GM23248 (cell line): ENCODE measurements at regions not wholly inside any gene's neighbourhood (a gene's known extent, or its start where the extent isn't known, plus 50 kb on each side); places are given as distances from the start of the nearest gene placed in this dataset.

ENCODE experiments used
- DNase-seq: peaks from one replicate; pipeline ENCODE4 v3.0.0-alpha.2; 2015
- H2AFZ ChIP-seq: fragments of 200-600 bp; sonication (generic); 2 replicates; pipeline ENCODE4 v1.6.1; 2016; ENCODE audit warnings: antibody characterized with exemption
- H3F3A ChIP-seq: fragments of 200-600 bp; sonication (generic); 2 replicates; pipeline ENCODE4 v1.6.1; 2016; ENCODE audit warnings: mild to moderate bottlenecking, antibody characterized with exemption, mixed run types; ENCODE audit not compliant: insufficient read depth
- H3K27ac ChIP-seq: fragments of 200-600 bp; sonication (generic); 2 replicates; pipeline ENCODE4 v1.5.1; 2016; ENCODE audit warnings: mild to moderate bottlenecking
- H3K27me3 ChIP-seq: fragments of 200-600 bp; sonication (generic); replicated peaks from 2 replicates; pipeline ENCODE4 v1.6.1; 2016; ENCODE audit warnings: mild to moderate bottlenecking; ENCODE audit not compliant: insufficient read depth
- H3K36me3 ChIP-seq: fragments of 200-600 bp; sonication (generic); 2 replicates; pipeline ENCODE4 v1.6.1; 2016; ENCODE audit warnings: low read depth, mild to moderate bottlenecking
- H3K4me1 ChIP-seq: fragments of 200-600 bp; sonication (generic); 2 replicates; pipeline ENCODE4 v1.6.1; 2016; ENCODE audit warnings: mild to moderate bottlenecking; ENCODE audit not compliant: insufficient read depth
- H3K4me2 ChIP-seq: fragments of 200-600 bp; sonication (generic); one replicate; pipeline ENCODE4 v1.6.1; 2016; ENCODE audit warnings: mild to moderate bottlenecking; ENCODE audit not compliant: unreplicated experiment
- H3K4me3 ChIP-seq: fragments of 200-600 bp; sonication (generic); 2 replicates; pipeline ENCODE4 v1.5.1; 2016; ENCODE audit warnings: mild to moderate bottlenecking
- H3K79me2 ChIP-seq: fragments of 200-600 bp; sonication (generic); 2 replicates; pipeline ENCODE4 v1.6.1; 2016; ENCODE audit warnings: mild to moderate bottlenecking; ENCODE audit not compliant: insufficient read depth
- H3K9ac ChIP-seq: fragments of 200-600 bp; sonication (generic); 2 replicates; pipeline ENCODE4 v1.6.1; 2016; ENCODE audit warnings: mild to moderate bottlenecking
- H3K9me2 ChIP-seq: fragments of 200-600 bp; sonication (generic); 2 replicates; pipeline ENCODE4 v1.6.1; 2016; ENCODE audit warnings: mixed run types, mild to moderate bottlenecking, moderate library complexity; ENCODE audit not compliant: insufficient read depth
- H3K9me3 ChIP-seq: fragments of 200-600 bp; sonication (generic); one replicate; pipeline ENCODE4 v1.6.1; 2017; ENCODE audit warnings: low read depth
- H4K20me1 ChIP-seq: fragments of 200-600 bp; sonication (generic); 2 replicates; pipeline ENCODE4 v1.6.0; 2016; ENCODE audit not compliant: insufficient read depth
- EZH2 ChIP-seq: fragments of 200-600 bp; sonication (generic); IDR thresholded peaks from 2 replicates; pipeline ENCODE4 v1.6.1; 2018; ENCODE audit warnings: antibody characterized with exemption, mild to moderate bottlenecking; ENCODE audit not compliant: insufficient read depth, poor library complexity, severe bottlenecking
- EZH2phosphoT487 ChIP-seq: fragments of 200-600 bp; sonication (generic); IDR thresholded peaks from 2 replicates; pipeline ENCODE4 v1.6.1; 2018; ENCODE audit warnings: antibody characterized with exemption, moderate library complexity, mild to moderate bottlenecking, low read depth; ENCODE audit not compliant: insufficient read depth
- WGBS, 2 experiments: methylation state at CpG; one replicate each; pipeline ENCODE4 v1.1.6; 2015 to 2017; ENCODE audit warnings: low lambda C conversion rate in 2 of 2, low coverage in 1 of 2; ENCODE audit errors: missing lambda C conversion rate in 2 of 2; 5-methylcytosine and 5-hydroxymethylcytosine counted together
- in situ Hi-C: fragments of 300-500 bp; cut with MboI; formaldehyde crosslinking; loops from 2 replicates; pipeline ENCODE4 v1.15.0; 2020

GRCh38 chr4:179605196-179605595 is 2163.0 kb upstream of the AGA start:
- H3K4me3 ChIP-seq: no peak overlapping the region
- no peaks in the 10 kb centered on the region for H3K79me2 ChIP-seq
- no peak overlapping the region for H3K27ac ChIP-seq
- no peaks in the 10 kb centered on the region for H3K36me3 ChIP-seq
- in situ Hi-C loops: no loop called here
- no peaks in the 10 kb centered on the region for H4K20me1 ChIP-seq
- H3K27me3 ChIP-seq: no peaks in the 10 kb centered on the region
- no peaks in the 10 kb centered on the region for H3K9me3 ChIP-seq
- H3K4me1 ChIP-seq: no peaks in the 10 kb centered on the region
- 3 to 4% methylated on average over 5 of the region's 5 CpGs for WGBS, 2 experiments
- TF ChIP-seq EZH2phosphoT487 (no peak), EZH2 (no peak)
- H3K4me2 ChIP-seq: no peak overlapping the region
- H3K9me2 ChIP-seq: 0 out of 2 replicates have a peak, but pooled peaks cover under 1% of the 10 kb centered on the region
- H3F3A ChIP-seq: no peaks in the 10 kb centered on the region
- no peak overlapping the region for H3K9ac ChIP-seq
- DNase-seq: peak; percentile 10
- no peak overlapping the region for H2AFZ ChIP-seq

GRCh38 chr4:179607003-179607402 is 2164.8 kb upstream of the AGA start:
- H2AFZ ChIP-seq: no peak overlapping the region
- WGBS, 2 experiments: 28 to 38% methylated on average over 4 of the region's 4 CpGs

GRCh38 chr4:179615704-179616103 is 2173.5 kb upstream of the AGA start:
- no peaks in the 10 kb centered on the region for H3K79me2 ChIP-seq
- in situ Hi-C loops: no loop called here
- no peak overlapping the region for H3K4me2 ChIP-seq
- no peak overlapping the region for H2AFZ ChIP-seq
- H3K9me3 ChIP-seq: peaks cover 2% of the 10 kb centered on the region
- no peak overlapping the region for H3K27ac ChIP-seq
- no peaks in the 10 kb centered on the region for H3K9me2 ChIP-seq
- DNase-seq: no peak
- no peaks in the 10 kb centered on the region for H4K20me1 ChIP-seq
- H3F3A ChIP-seq: no peaks in the 10 kb centered on the region
- no peaks in the 10 kb centered on the region for H3K4me1 ChIP-seq
- H3K9ac ChIP-seq: no peak overlapping the region
- H3K36me3 ChIP-seq: no peaks in the 10 kb centered on the region
- TF ChIP-seq EZH2 (no peak), EZH2phosphoT487 (no peak)
- no peaks in the 10 kb centered on the region for H3K27me3 ChIP-seq
- 16 to 22% methylated on average over 4 of the region's 4 CpGs for WGBS, 2 experiments
- no peak overlapping the region for H3K4me3 ChIP-seq

More at GRCh38 chr4:179607003-179607402, 2164.8 kb upstream of the AGA start:
- no peaks in the 10 kb centered on the region for H3K79me2 ChIP-seq
- TF ChIP-seq EZH2phosphoT487 (no peak), EZH2 (no peak)
- H3K27ac ChIP-seq: no peak overlapping the region
- H3K9ac ChIP-seq: no peak overlapping the region
- no peak for DNase-seq
- H3K9me2 ChIP-seq: 0 out of 2 replicates have a peak, but pooled peaks cover 4% of the 10 kb centered on the region
- no peaks in the 10 kb centered on the region for H4K20me1 ChIP-seq
- H3K4me1 ChIP-seq: no peaks in the 10 kb centered on the region
- no peak overlapping the region for H3K4me2 ChIP-seq
- H3K4me3 ChIP-seq: no peak overlapping the region
- no peaks in the 10 kb centered on the region for H3K27me3 ChIP-seq
- H3K9me3 ChIP-seq: no peaks in the 10 kb centered on the region
- no peaks in the 10 kb centered on the region for H3F3A ChIP-seq
- no peaks in the 10 kb centered on the region for H3K36me3 ChIP-seq
- in situ Hi-C loops: no loop called here

- in situ Hi-C loops: no loop called here
- H3K4me1 ChIP-seq: no peaks in the 10 kb centered on the region
- H4K20me1 ChIP-seq: no peaks in the 10 kb centered on the region
- H3K36me3 ChIP-seq: no peaks in the 10 kb centered on the region
- no peaks in the 10 kb centered on the region for H3F3A ChIP-seq
- no peaks in the 10 kb centered on the region for H3K9me2 ChIP-seq
- TF ChIP-seq EZH2phosphoT487 (no peak), EZH2 (no peak)
- H3K27me3 ChIP-seq: no peaks in the 10 kb centered on the region
- DNase-seq: no peak
- H3K9ac ChIP-seq: no peak overlapping the region
- H3K9me3 ChIP-seq: peaks cover 2% of the 10 kb centered on the region
- H2AFZ ChIP-seq: no peak overlapping the region
- no peak overlapping the region for H3K4me3 ChIP-seq
- H3K79me2 ChIP-seq: no peaks in the 10 kb centered on the region
- no peak overlapping the region for H3K27ac ChIP-seq
- H3K4me2 ChIP-seq: no peak overlapping the region
- 3 to 4% methylated on average over 1 of the region's 1 CpG for WGBS, 2 experiments
These were observed 2176.7 kb upstream of the AGA start for GRCh38 chr4:179618966-179619365.

GRCh38 chr4:179624768-179625181 is 2182.5 kb upstream of the AGA start:
- 35 to 37% methylated on average over 4 of the region's 4 CpGs for WGBS, 2 experiments
- Histone ChIP-seq H3K4me2 (no peak overlapping the region), H4K20me1 (no peaks in the 10 kb centered on the region), H2AFZ (no peak overlapping the region), H3K36me3 (no peaks in the 10 kb centered on the region), H3F3A (no peaks in the 10 kb centered on the region), H3K4me3 (no peak overlapping the region), H3K4me1 (no peaks in the 10 kb centered on the region), H3K79me2 (no peaks in the 10 kb centered on the region), H3K27me3 (no peaks in the 10 kb centered on the region), H3K9me3 (no peaks in the 10 kb centered on the region), H3K9me2 (no peaks in the 10 kb centered on the region), H3K27ac (no peak overlapping the region), H3K9ac (no peak overlapping the region)
- in situ Hi-C loops: no loop called here
- TF ChIP-seq EZH2phosphoT487 (no peak), EZH2 (no peak)
- peak; percentile 0 for DNase-seq
